Fibroblast of skin of right quadriceps (primary cell): ENCODE measurements at regions not wholly inside any gene's neighbourhood (a gene's known extent, or its start where the extent isn't known, plus 50 kb on each side); places are given as distances from the start of the nearest gene placed in this dataset.

ENCODE experiments used
- DNase-seq: peaks from one replicate; pipeline ENCODE4 v3.0.0-alpha.2; 2013

- peak; percentile 47 for DNase-seq
Measured at GRCh38 chr9:86829496-86830046, 117.7 kb downstream of the GAS1 start.

- no peak for DNase-seq
Measured at GRCh38 chr9:86828631-86829030, 118.7 kb downstream of the GAS1 start.

- DNase-seq, result no peak
Measured at GRCh38 chr9:86827893-86828292, 119.4 kb downstream of the GAS1 start.

GRCh38 chr9:86825299-86825698, 122.0 kb downstream of the GAS1 start:
- DNase-seq, result no peak

GRCh38 chr9:86822006-86822801, 125.1 kb downstream of the GAS1 start:
- DNase-seq, result no peak

DNA sequence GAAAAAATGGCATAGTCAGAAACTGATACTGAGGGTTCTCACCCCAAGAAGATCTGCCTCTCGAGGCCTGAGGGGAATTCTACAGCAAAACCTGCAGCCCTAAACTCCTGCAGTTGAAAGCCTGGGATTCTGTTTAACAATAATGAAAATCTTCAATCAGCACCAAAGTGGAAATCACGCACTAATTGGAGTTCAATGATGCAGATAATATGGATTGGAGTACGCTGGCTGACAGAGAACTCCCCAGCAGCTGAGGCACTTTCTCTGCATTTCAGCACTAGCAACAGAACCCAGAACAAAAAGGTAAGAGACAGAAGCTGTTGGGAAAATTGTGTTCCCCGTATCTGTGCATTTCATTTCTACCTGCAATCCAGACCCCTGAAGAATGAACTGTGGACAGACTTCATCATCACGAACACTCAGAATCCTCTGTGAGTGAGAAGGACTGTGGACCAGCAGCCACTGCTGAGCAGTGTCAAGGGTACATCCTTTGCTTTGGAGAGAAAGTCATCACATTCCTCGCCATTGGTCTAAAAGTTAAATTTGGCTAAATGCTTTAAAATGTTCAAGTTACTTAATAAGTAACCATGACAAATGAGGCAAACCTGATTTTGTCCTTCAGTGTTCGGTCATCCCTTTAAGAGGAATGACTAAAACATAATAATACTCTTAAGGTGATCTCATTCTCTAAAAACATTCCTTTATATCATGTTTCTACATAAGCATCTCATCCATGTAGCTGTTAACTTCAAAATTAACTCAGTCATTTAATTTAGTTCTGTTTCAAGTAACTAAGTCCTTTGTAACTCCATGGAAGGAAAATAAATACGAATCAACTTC, 126.1 kb downstream of the GAS1 start:
- peak; percentile 38 for DNase-seq

- no peak for DNase-seq
Measured at GRCh38 chr9:86819552-86819951, 127.8 kb downstream of the GAS1 start.

DNA sequence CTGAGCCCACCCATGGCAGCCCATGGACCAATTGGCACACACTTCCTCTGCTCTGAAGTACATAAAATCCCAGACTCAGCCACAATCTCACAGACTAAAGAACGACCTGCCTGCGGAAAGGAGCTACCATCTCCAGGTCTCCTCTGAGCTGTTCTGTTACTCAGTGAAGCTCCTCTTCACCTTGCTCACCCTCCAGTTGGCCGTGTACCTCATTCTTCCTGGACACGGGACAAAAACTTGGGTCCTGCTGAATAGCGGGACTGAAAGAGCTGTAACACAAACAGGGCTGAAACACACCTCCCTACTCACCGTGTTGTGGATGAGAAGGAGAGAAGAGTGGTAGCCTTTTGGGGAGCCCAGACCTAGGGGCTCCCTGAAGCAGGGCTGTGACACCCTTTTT, 128.7 kb downstream of the GAS1 start:
- no peak for DNase-seq

DNA sequence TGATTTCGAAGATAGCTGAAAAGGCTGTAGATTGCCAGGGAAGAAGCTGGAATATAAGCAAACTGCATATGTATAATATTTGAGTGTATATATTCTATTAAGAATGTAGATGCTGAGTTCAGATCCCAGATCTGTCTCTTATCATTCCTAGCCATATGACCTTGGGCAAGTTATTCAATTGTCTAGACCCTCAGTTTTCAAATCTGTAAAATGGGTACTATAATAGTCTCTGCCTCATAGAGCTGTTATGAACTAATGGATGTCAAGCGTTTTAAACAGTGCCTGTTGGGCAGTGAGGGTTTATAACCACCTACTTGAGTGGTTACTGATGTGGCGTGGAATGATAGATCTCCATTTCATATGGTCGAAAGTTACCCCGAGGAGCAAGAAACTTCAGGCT, 130.4 kb downstream of the GAS1 start:
- no peak for DNase-seq

GRCh38 chr9:86816366-86816765, 130.9 kb downstream of the GAS1 start:
- no peak for DNase-seq

DNA sequence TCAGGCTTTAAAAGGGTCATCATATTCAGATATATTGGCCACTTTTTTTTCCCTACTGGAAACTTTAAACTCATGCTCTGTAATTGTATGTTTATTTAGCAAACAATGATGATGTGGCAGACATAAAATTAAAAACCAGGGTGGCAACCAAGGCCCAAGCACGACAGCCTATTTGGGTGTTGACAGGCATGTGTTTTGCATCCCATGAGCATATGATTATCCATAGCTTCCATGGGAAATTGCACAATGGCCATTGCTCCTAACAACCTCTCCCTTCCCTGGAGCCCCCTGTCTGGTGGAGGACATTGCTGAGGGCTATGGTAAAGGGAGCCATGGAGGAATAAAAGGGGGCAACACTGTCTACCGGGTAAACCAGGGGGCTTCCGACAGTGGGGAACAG, 134.7 kb downstream of the GAS1 start:
- DNase-seq, result no peak

DNA sequence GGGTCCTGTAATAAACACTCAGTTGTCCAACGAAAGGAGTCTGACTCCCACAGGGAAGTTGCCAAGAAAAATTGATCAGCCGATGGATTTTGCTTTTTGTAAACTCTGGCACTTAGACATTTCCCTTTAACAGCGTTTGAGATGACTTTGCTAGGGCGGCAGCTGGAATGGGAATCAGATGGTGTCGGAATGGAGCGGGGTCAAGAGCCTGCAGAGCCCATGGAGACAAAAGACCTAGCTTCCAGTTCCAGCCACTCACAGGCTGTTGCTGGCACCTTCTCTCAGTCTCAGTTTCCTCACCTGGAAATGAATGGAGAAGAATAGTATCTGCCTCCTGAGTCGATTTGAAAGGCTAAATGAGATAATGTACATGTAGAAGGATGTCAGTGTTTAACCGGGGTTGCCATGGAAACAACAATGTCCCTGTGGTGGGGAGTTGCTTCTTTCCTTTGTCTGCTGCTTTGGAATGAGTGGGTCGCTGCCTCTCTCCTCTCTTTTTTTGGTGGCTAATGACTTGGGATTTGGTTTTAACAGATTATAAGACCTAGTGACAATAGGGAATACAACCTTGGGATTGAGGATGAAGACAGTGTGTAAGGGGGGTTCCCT, 137.4 kb downstream of the GAS1 start:
- no peak for DNase-seq

DNA sequence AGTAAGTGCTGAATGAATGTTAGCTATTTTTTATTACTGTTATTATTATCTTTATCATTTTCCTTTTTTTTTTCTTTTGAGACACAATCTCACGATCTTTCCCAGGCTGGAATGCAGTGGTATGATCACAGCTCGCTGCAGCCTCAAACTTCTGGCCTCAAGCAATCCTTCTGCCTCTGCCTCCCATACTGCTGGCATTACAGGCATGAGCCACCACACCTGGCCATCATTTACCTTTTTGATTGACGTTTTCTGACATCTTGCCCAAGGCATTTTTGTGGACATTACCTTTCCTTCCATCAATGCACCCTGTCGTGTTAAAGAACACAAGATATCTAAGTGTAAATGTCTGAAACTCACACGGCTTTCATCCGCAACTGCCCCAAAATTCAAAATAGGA, 138.2 kb downstream of the GAS1 start:
- no peak for DNase-seq

DNA sequence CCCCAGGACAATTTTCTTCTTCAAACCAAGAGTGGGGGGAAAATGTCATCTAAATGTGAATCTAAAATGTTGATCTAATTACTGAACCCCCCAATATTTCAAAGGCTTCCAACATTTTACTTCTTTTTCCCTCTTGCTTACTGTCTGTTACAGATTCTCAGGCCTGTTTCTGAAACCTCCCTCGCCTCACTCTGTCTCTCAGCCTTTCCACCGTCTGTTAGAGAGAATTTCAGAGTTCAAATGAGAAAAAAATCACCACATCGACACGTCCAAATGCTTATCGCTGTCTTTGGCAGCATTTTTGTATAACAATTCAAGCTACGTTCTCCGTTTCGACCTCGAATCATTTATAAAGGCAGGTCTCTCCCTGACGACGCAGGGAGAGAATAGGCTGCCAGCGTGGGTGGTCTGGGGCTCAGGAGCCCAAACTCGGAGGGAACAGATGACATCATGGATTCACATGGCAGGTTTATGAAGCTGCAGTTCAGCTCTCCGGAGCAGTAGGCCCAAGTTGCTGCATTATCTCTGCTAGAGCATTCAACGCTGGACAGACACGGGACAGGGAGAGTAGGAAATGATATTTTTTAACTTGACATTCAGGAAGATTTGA, 139.8 kb downstream of the GAS1 start:
- DNase-seq, result peak; percentile 52

GRCh38 chr9:86804011-86804410, 143.3 kb downstream of the GAS1 start:
- no peak for DNase-seq

GRCh38 chr9:86802900-86803673, 144.2 kb downstream of the GAS1 start:
- no peak for DNase-seq

DNA sequence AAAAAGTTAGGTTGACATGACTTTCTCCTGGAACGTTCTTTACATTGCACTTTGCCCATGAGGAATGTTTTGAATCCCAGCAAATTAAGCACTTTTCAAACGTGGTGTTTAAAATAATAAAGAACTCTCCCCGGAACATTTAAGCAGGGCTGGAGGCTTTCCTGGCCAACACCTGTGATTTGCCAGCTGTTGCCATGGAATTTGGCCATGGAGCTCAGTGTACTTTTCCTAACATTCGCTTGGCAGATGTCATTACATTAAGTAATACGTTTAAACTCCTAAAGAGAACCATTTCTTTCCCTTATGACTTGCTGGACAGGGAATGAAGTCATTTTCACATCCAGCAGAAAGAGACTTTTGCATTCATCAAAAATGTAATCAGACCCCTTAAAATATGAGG, 146.1 kb downstream of the GAS1 start:
- DNase-seq, result peak; percentile 34

GRCh38 chr9:86800681-86801080, 146.6 kb downstream of the GAS1 start:
- DNase-seq, result no peak

DNA sequence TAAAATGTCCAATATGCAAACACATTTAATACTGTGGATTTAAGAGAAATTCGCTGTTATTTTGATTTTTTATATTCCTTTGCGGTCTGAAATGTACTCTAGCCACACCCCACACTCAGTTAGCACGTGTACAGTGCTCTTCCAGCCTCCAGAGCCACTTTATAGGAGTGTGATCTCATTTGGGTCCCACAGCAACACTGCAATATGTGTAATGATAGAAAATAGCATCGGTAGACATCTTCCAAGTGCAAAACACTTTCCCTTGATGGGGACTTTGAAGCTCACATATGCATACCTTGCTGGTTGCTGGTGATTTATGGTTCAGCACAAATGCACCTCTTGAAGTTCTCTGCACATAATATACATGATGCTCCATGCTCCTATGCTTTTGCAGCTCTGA, 148.3 kb downstream of the GAS1 start:
- no peak for DNase-seq

DNA sequence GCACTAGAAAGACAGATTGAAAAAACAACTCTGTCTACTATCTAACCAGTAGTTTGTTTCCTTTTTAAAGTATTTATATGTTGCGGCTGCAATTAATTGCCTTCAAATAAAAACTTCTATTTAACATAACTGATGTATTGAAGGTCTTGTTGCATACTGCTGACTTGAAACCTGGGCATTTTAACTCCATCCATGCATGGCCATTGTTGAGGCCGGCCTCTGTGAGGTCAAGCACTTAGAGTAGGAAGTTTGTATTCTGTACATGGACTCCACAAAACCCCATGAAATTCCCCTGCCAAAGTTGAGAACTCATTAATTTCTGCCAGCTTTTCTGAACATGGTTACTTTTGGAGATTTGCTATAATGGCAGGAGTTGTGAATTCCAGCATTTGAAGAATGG, 150.6 kb downstream of the GAS1 start:
- DNase-seq, result no peak

DNA sequence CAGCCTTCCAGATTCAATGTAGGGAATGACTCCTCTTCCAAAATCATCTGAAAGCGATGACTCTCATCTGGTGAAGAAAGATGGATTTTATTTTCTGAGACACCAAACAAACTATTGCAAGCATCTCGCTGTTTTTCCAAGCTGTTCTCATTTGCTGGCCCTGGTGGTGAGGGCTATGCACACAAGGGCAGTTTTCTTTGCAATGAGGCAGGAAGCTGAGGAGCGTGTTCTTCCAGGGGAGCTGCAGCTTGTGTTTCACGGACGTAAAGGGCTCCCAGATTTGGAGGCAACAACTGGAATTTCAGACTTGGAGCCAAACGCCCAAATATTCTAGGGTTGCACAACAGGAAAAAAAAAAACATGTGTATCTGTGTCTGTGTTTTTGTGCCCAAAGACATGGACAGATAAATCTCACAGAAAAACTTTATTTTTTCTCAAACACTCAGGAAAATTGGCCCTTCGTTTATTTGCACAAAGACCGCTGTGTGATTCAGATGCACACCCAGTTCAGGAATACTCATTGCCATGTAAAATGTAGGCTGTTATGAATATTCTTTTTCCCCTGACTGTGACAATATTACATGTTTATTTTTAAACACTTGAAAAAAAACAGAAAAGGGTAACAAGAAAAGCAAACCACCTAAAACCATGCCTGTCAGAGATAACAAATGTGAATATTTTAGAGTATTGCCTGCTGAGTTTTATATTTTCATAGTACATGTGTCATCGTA, 151.3 kb downstream of the GAS1 start:
- peak; percentile 94 for DNase-seq

- no peak for DNase-seq
Measured at GRCh38 chr9:86795047-86795442, 152.3 kb downstream of the GAS1 start.
